GM12873 (cell line): ENCODE measurements at regions not wholly inside any gene's neighbourhood (a gene's known extent, or its start where the extent isn't known, plus 50 kb on each side); places are given as distances from the start of the nearest gene placed in this dataset.

Experiments
- TF ChIP-seq, protein P1 (sequence below): IDR thresholded peaks from 2 replicates; pipeline ENCODE4 v1.5.1; 2012; ENCODE audit warnings: low read depth, mild to moderate bottlenecking, moderate library complexity, low read length, control low read depth; ENCODE audit not compliant: insufficient read depth; ENCODE audit errors: missing control alignments

DNA sequence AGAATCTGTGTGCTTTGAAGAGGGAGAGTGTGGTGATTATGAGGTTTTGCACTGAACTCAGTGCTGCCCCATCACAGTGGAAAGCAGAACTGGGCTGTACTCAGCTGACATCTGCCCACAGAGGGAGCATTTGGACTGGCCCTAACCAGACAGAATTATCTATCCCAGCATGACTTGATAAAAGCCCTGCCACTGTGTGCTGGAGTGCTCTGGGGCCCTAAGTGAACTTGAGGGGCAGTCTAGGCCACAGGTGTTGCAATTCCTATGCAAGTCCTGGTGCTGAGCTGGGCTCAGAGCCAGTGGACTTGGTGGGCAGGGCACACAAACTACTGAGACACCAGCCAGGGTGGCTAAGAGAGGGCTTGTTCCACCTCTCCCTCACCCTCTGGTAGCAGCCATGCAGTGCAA lies 269.2 kb upstream of the CTNNB1 start:
- TF ChIP-seq, protein P1, sequence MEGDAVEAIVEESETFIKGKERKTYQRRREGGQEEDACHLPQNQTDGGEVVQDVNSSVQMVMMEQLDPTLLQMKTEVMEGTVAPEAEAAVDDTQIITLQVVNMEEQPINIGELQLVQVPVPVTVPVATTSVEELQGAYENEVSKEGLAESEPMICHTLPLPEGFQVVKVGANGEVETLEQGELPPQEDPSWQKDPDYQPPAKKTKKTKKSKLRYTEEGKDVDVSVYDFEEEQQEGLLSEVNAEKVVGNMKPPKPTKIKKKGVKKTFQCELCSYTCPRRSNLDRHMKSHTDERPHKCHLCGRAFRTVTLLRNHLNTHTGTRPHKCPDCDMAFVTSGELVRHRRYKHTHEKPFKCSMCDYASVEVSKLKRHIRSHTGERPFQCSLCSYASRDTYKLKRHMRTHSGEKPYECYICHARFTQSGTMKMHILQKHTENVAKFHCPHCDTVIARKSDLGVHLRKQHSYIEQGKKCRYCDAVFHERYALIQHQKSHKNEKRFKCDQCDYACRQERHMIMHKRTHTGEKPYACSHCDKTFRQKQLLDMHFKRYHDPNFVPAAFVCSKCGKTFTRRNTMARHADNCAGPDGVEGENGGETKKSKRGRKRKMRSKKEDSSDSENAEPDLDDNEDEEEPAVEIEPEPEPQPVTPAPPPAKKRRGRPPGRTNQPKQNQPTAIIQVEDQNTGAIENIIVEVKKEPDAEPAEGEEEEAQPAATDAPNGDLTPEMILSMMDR = no peak

DNA sequence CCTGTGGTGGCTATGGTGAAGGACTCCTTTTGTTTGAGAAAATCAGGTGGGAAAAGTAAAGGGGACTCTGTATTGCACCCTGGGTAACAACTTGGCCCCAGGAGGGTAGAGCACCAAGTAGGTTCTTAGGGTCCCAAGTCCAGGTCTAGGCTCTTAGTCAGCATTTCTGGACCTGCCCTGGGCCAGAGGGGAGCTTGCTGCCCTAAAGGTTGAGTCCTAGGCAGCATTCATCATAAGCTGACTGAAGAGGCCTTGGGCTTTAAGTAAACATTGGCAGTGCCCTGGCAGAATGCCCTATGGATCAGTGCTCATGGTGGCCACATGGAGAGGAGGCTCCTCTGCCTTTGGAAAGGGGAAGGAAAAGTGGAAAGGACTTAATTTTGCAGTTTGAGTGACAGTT lies 268.5 kb upstream of the CTNNB1 start:
- TF ChIP-seq, protein P1 = no peak

DNA sequence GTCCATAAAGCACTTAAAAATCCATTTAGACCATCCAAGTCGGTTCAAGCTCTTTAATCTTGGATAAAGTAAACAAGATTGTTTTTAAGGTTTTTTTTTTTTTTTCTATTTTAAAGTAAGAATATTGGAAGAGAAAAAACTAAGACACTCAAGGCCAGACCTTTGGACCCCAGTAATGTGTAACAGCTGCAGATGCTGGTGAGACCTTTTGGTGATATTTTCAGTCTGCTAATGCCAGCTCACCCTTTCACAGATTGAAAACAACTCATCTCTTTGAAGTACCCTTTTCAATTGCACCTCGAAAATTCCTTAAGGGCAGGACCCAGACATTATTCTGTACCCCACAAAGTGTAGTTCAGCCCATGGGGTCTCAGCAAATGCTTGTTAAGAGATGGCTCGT lies 260.7 kb upstream of the CTNNB1 start:
- TF ChIP-seq, protein P1 = no peak

DNA sequence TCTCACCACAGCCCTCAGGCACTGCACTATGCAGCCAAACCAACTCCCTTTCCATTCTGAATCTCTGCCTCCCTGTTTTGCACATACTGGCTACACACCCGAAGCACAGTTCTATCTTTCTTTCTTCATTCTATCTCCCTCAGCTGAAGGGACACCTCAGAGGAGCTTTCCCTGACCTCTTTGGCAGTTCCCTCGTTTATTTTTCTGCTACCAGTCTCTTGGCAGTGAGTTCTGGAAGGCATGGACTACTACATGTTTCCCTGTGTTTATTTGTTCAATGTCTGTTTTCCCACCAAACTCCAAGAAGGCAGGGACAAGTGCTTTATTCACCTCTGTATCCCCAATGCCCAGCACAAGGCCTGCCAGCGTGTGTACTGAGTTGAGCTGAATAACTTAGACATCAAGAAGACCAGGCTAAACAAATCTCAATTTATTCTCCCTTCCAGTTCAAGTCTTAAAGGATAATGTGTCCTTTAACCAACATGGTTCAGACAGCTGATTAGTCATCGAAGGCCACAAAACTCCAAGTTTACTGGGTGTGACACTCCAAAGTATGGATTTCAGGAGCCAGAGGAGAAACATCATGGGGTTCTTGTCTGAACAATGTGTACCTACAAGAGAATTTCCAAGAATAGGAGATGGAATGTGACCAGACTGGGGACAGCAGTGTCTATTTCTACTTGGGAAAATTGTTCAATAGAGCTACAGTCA lies 260.1 kb upstream of the CTNNB1 start:
- TF ChIP-seq, protein P1 = no peak

DNA sequence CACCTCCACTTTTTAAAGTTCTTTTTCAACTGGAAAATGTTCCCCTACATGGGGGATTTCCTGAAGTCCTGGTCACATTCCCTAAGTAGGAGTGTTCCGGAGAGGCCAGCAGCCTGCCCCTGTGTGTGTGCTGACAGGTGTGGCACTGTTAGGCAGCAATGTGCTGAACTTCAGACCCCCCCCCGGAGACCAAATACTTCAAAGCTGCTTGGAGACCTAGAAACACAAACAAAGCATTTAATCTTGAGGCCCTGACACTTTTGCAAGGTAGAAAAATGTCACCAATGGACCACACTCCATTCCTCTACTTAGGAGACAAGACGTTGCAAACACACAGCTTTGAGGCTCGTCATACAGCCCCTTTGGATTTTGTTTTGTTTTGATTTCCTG lies 259.6 kb upstream of the CTNNB1 start:
- TF ChIP-seq, protein P1 = no peak

DNA sequence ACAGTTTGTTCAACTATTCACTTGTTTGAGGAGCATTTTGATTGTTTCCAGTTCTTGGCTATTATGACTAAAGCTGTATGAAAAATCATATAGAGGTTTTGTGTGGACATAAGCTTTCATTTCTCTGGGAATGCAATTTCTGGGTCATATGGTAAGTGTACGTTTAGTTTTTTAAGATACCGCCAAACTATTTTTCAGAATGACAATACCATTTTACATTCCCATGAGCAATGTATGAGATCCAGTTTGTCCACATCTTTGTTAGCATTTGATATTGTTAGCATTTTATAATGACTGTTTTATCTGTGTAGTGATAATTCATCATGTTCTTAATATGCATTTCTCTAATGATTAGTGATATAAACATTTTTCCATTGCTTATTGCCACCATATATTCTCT lies 258.7 kb upstream of the CTNNB1 start:
- TF ChIP-seq, protein P1 = no peak

DNA sequence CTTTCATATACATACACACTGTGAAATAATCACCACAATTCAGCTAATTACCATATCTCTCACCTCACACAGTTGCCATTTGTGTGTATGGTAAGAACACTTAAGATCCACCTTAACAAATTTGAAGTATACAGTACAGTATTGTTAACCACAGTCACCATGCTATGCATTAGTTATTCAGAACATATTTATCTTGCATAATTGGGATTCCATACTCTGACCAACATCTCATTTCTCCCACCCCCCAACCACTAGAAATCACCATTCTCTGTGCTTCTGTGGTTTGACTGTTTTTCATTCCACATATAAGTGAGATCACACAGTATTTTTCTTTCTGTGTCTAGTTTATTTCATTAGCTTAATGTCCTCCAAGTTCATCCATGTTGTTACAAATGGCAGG lies 247.7 kb upstream of the CTNNB1 start:
- TF ChIP-seq, protein P1 = no peak
